ENCODE measurements at regions not wholly inside any gene's neighbourhood (a gene's known extent, or its start where the extent isn't known, plus 50 kb on each side); places are given as distances from the start of the nearest gene placed in this dataset.

- DNase-seq = no peak
Observed at GRCh38 chr13:95352486-95352885, 51.2 kb upstream of the ABCC4 start.

- DNase-seq = no peak
Observed at GRCh38 chr13:95354156-95354555, 52.9 kb upstream of the ABCC4 start.

- no peak for DNase-seq
Observed at GRCh38 chr13:95354680-95355487, 53.6 kb upstream of the ABCC4 start.

DNA sequence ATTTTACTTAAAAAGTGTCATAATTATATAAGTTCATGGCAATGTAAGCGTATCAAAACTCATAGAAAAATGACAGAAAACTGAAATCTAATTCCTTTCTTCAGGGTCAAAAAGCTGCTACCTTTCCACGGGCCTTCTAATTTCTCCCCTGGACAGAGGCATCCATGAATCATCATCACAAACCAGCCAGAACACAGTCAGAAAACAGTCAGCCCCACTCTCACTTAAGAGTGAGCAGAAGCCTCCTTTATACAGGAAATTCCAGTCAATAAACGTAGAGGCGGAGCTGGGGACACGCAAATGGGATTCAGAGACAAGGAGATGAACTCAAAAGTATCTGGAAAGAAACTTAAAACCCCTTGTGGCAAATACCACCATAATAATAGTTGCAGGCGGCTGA is 54.2 kb upstream of the ABCC4 start:
- no peak for DNase-seq

- no peak for DNase-seq
Observed at GRCh38 chr13:95356916-95357315, 55.7 kb upstream of the ABCC4 start.

DNA sequence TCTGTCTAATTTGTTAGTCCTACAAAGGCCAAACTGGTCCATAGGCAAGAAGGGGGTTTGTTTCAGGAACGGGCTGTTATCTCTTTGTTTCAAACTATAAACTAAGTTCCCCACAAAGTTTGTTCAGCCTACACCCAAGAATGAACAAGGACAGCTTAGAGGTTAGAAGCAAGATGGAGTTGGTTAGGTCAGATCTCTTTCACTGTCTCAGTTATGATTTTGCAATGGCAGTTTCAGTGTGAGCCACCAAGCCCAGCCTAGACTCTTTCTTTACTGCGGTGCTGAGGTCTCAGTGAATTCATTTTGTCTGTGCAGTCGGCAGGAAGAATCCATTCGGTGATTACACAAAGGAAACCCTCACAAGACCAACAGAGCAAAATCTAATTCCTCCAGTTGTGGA is 56.6 kb upstream of the ABCC4 start:
- no peak for DNase-seq

DNA sequence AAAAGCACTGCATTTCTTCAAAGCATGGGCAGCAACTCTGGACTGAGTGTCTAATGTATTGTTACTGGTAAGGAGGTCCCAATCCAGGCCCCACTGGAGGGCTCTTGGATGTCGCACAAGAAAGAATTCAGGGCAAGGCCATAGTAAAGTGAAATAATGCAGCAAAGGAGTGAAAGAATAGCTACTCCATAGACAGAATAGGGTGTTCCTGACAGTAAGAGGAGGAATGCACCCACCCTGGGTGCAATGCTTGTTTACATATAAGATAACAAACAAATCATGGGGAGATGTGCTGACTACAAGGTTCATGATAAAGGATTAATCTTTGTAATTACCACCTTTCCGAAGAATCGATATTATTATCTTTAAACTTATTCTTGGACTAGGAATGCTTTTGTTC is 58.8 kb upstream of the ABCC4 start:
- no peak for DNase-seq

- no peak for DNase-seq
Observed at GRCh38 chr13:95360464-95361097, 59.3 kb upstream of the ABCC4 start.

GRCh38 chr13:95361686-95362085 is 60.4 kb upstream of the ABCC4 start:
- DNase-seq = no peak

DNA sequence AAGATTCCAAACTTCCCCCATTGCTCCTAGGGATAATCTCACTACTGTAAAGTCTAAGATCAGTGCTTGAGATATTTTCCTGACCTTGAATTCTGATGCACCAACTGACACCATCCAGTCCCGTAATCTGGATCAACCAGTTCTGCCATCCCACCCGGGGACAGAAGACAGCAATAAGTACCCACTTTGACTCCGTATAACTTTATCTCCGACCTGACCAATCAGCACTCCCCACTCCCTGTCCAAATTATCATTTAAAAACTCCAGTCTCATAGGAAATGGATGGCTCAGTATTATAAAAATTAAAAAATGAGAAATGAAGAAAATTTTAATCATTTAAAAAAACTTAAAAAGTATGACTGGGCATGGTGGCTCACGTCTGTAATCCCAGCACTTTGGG is 61.4 kb upstream of the ABCC4 start:
- no peak for DNase-seq

DNA sequence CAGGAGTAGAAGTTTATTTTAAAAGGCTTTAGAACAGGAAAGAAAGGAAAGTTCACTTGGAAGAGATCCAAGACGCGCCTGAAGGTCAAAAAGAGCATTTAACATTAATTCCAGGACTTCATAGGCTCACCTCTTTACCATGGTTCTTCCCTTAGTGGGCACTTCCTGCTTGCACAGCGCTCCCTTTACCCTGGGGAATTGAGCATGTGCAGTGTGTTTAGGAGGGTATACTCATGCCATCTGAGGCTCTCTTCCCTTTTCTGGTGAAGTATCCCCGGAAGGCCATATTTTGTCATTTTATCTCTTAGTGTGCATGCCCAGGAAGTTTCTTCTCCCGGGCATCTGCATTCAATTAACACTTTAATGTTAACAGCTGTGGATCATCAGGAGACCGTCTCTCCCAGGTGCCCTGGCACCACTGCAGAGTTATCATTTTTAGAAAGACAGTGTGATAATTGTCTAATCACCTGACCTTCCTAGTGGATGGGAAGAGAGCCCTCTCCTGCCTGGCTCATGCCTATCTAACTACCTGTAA is 66.1 kb upstream of the ABCC4 start:
- no peak for DNase-seq

DNA sequence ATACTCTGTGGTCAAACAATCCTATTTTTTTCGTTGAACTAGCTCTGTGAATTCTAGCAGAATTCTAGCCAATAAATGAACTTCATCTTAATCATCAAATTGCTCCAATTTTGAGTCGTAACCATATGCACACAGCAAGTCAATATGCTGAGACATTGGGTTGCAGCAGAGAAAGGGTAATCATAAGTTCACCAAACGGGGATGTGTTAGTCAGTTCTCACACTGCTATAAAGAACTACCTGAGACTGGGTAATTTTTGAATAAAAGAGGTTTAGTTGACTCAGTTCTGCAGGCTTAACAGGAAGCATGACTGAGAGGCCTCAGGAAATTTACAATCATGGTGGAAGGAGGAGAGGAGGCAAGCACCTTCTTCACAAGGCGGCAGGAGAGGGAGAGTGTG is 67.7 kb upstream of the ABCC4 start:
- no peak for DNase-seq

DNA sequence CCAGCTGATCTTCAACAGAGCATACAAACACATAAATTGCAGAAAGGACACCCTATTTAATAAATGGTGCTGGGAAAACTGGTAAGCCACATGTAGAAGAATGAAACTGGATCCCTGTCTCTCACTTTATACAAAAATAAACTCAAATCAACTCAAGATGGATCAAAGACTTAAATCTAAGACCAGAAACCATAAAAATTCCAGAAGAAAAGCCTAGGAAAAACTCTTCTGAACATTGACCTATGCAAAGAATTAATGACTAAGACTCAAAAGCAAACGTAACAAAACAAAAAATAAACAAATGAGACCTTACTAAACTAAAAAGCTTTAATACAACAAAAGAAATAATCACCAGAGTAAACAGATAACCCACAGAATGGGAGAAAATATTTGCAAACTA is 74.5 kb upstream of the ABCC4 start:
- DNase-seq = no peak

- DNase-seq = no peak
Observed at GRCh38 chr13:95378603-95379002, 77.4 kb upstream of the ABCC4 start.

DNA sequence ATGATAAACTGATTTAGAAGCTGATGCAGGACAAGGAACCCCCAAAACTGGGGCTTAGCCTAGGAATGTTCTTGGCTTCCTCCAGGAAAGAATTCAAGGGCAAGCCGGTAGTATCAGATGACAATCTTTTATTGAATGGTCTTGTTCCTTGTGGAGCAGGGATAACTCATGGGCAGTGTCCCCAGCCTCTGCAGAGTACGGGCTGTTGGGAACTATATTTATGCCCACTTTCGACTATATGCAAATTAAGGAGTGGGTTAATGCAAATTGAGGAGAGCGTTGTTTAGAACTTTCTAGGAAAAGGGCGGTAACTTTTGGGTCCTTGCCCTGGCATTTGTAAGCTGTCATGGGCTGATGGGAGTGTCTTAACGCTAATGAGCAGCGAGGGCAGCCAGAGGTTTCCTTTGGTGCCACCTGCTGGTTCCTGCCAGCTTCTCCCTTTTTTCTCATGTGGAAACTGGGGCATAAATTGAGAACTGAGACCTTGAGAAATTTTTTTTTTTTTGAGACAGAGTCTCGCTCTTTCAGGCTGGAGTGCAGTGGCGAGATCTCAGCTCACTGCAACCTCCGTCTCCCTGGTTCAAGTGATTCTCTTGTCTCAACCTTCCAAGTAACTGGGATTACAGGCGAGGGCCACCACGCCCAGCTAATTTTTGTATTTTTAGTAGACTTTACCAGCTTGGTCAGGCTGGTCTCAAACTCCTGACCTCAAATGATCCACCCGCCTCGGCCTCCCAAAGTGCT is 79.4 kb upstream of the ABCC4 start:
- DNase-seq = peak; percentile 32

GRCh38 chr13:95381212-95381527 is 79.9 kb upstream of the ABCC4 start:
- DNase-seq = no peak

DNA sequence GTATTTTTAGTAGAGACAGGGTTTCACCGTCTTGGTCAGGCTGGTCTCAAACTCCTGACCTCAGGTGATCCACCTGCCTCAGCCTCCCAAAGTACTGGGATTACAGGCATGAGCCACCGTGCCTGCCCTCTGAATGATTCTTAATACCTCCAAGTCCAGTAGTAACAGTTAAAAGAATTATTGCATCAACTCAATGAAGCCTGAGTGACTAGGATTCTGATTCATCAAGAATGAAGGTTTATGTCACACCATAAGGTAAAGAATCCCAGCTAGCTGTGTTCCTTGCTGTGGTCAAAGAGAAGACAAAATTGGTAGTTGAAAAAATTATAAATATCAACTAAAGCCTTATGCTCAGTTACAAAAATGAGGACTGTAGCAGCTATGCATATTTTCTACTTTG is 81.2 kb upstream of the ABCC4 start:
- no peak for DNase-seq

DNA sequence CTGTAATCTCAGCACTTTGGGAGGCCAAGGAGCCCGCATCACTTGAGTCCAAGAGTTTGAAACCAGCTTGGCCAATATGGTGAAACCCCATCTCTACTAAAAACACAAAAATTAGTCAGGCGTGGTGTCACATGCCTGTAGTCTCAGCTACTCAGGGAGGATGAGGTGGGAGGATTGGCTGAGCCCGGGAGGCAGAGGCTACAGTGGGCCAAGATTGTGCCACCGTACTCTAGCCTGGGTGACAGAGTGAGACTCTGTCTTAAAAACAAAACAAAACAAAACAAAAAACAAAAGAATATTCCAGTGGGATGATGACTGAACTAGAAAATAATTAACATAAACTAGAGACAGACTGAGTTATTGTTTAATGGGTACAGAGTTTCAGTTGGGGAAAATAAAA is 81.7 kb upstream of the ABCC4 start:
- DNase-seq = no peak

DNA sequence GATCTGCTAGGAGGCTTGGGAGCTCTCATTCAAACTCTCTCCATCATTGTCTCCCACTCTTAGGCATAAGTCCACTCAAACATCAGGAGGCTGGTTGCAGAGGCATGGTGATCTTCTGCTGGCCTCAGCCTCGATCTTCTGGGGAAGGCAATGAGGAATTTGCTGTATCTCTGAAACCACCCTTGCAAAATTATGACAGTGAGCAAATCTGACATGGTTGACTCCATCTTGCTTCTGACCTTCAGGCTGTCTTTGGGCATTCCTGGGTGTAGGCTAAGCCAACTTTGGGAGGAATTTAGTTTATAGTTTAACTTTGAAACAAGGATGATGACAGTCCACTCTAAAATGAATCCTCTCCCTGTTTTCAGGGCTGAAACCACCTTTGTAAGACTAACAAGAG is 84.1 kb upstream of the ABCC4 start:
- no peak for DNase-seq

DNA sequence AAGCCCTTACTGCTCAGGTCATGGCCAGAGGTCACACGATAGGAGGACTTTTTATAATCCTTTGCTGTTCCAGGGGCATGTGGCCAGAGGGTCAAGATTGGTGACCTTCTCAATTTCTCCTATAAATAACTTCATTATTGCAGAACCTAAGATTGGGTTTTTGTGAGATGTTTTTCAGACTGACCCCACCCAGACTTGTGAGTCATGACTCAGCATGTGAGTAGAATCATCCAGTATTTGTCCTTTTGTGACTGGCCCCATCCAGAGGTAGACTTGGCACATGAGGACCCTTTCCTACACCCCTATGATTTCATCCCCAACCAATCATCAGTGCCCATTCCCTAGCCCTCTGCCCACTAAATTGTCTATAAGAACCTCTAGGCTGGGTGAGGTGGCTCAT is 84.5 kb upstream of the ABCC4 start:
- no peak for DNase-seq

DNA sequence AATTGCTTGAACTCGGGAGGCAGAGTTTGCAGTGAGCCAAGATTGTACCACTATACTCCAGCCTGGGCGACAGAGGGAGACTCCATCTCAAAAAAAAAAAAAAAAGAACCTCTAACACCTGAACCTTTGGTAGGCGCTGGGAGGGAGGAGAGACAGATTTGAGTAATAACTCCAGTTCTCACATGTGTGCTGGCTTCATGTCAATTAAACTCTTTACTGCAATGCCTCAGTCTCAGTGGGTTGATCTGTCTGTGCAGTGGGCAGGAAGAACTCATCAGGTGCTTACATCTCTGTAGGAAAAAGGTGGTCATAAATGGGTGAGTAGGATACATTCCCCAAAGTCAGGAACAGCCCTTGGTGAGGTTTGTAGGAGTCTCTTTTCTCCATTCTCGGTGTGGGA is 85.1 kb upstream of the ABCC4 start:
- DNase-seq = no peak

- no peak for DNase-seq
Observed at GRCh38 chr13:95387733-95388207, 86.5 kb upstream of the ABCC4 start.

GRCh38 chr13:95388420-95389079 is 87.3 kb upstream of the ABCC4 start:
- DNase-seq = no peak
